C4-2B (cell line): ENCODE measurements at regions not wholly inside any gene's neighbourhood (a gene's known extent, or its start where the extent isn't known, plus 50 kb on each side); places are given as distances from the start of the nearest gene placed in this dataset.

Source experiments
- H3K27ac ChIP-seq: fragments of 450-650 bp; 2 replicates; pipeline ENCODE4 v1.5.1; 2017
- CTCF ChIP-seq: fragments of 450-650 bp; conservative IDR thresholded peaks from 2 replicates; pipeline ENCODE4 v1.5.1; 2017; ENCODE audit warnings: mild to moderate bottlenecking
- ZFX ChIP-seq: fragments of 450-650 bp; IDR thresholded peaks from 2 replicates; pipeline ENCODE4 v1.6.1; 2017

- no peak for TF ChIP-seq ZFX
- H3K27ac ChIP-seq = no peak overlapping the region
These were observed 66.1 kb upstream of the CHMP2B start for GRCh38 chr3:87161013-87161412.

- no peak overlapping the region for H3K27ac ChIP-seq
- TF ChIP-seq ZFX (no peak), CTCF (no peak)
These were observed 68.3 kb upstream of the CHMP2B start for GRCh38 chr3:87158823-87159222.

GRCh38 chr3:87148020-87148419, 79.1 kb upstream of the CHMP2B start:
- no peak overlapping the region for H3K27ac ChIP-seq
- TF ChIP-seq CTCF (no peak), ZFX (no peak)

GRCh38 chr3:87147562-87147961, 79.5 kb upstream of the CHMP2B start:
- H3K27ac ChIP-seq = no peak overlapping the region
- TF ChIP-seq CTCF = no peak
- TF ChIP-seq ZFX = no peak

GRCh38 chr3:87145553-87145952, 81.6 kb upstream of the CHMP2B start:
- no peak overlapping the region for H3K27ac ChIP-seq
- no peak for TF ChIP-seq ZFX
- peak; percentile 64 for TF ChIP-seq CTCF

- no peak for TF ChIP-seq ZFX
- TF ChIP-seq CTCF = no peak
- H3K27ac ChIP-seq = no peak overlapping the region
These were observed 91.0 kb upstream of the CHMP2B start for GRCh38 chr3:87136066-87136596.

- H3K27ac ChIP-seq = no peak overlapping the region
- TF ChIP-seq CTCF (no peak), ZFX (no peak)
These were observed 91.7 kb upstream of the CHMP2B start for GRCh38 chr3:87135412-87135811.

GRCh38 chr3:87132801-87133200, 94.3 kb upstream of the CHMP2B start:
- TF ChIP-seq CTCF = no peak
- no peak for TF ChIP-seq ZFX
- no peak overlapping the region for H3K27ac ChIP-seq
